ENCODE measurements at regions not wholly inside any gene's neighbourhood (a gene's known extent, or its start where the extent isn't known, plus 50 kb on each side); places are given as distances from the start of the nearest gene placed in this dataset.

- TF ChIP-seq CTCF (IDR thresholded peaks at IDR 0.05) = no peak
- TF ChIP-seq TEAD4 (IDR thresholded peaks at IDR 0.05; ENCODE audit: borderline replicate concordance, insufficient read depth) = no peak
- no peak for TF ChIP-seq NFIC (IDR thresholded peaks at IDR 0.05; ENCODE audit: borderline replicate concordance)
- TF ChIP-seq USF1 (IDR thresholded peaks at IDR 0.05; ENCODE audit: borderline replicate concordance, low read depth) = no peak
- no peak for TF ChIP-seq ZBTB33 (IDR thresholded peaks at IDR 0.05; ENCODE audit: borderline replicate concordance, low read depth)
- TF ChIP-seq POLR2AphosphoS5 (IDR thresholded peaks at IDR 0.05; ENCODE audit: low read depth, low read length) = no peak
- TF ChIP-seq JUND (IDR thresholded peaks at IDR 0.05) = no peak
- TF ChIP-seq USF2 (IDR thresholded peaks at IDR 0.05; ENCODE audit: borderline replicate concordance, low read depth, low read length) = no peak
- no peak for TF ChIP-seq RAD21 (IDR thresholded peaks at IDR 0.05; ENCODE audit: low read length)
- TF ChIP-seq MAX (IDR thresholded peaks at IDR 0.05; ENCODE audit: low read depth) = no peak
- TF ChIP-seq IRF3 (IDR thresholded peaks at IDR 0.05; ENCODE audit: low read depth, low read length) = no peak
- TF ChIP-seq EP300 (IDR thresholded peaks at IDR 0.05; ENCODE audit: borderline replicate concordance in 1 of 2, low read depth in 1 of 2, low read length in 1 of 2) = no peak
These were observed 55.6 kb upstream of the KCNIP1 start for GRCh38 chr5:170448221-170448620.
